HCT116 (cell line): ENCODE measurements at regions not wholly inside any gene's neighbourhood (a gene's known extent, or its start where the extent isn't known, plus 50 kb on each side); places are given as distances from the start of the nearest gene placed in this dataset.

ENCODE experiments used
- ATF3 ChIP-seq: IDR thresholded peaks from 2 replicates; pipeline ENCODE4 v1.6.1; 2012
- CTCF ChIP-seq, 3 experiments: fragments of 200-600 bp in 1 of 3; sonication (generic) in 1 of 3; IDR thresholded peaks in 2 of 3; conservative IDR thresholded peaks in 1 of 3; 2 replicates each; pipeline ENCODE4 v1.5.1; 2012 to 2017; ENCODE audit warnings: low read depth in 2 of 3, low read length in 2 of 3, antibody characterized with exemption in 1 of 3, borderline replicate concordance in 1 of 3, control low read depth in 1 of 3, mild to moderate bottlenecking in 1 of 3, mixed read lengths in 1 of 3, mixed run types in 1 of 3, moderate library complexity in 1 of 3; ENCODE audit not compliant: insufficient read depth in 1 of 3
- POLR2AphosphoS5 ChIP-seq: IDR thresholded peaks from 2 replicates; pipeline ENCODE4 v1.6.1; 2011; ENCODE audit warnings: mild to moderate bottlenecking, low read depth, low read length, moderate library complexity
- RAD21 ChIP-seq: IDR thresholded peaks from 2 replicates; pipeline ENCODE4 v1.6.1; 2012; ENCODE audit warnings: low read depth, mild to moderate bottlenecking
- SIN3A ChIP-seq: IDR thresholded peaks from 2 replicates; pipeline ENCODE4 v1.6.1; 2012; ENCODE audit warnings: low read depth

GRCh38 chr5:175275748-175276147 lies 168.2 kb downstream of the DRD1 start:
- TF ChIP-seq CTCF (IDR thresholded peaks at IDR 0.05 in 2 of 3, conservative IDR thresholded peaks at IDR 0.05 in 1 of 3; ENCODE audit: borderline replicate concordance in 1 of 3, insufficient read depth in 1 of 3, low read depth in 2 of 3, low read length in 2 of 3) (no peak), SIN3A (no peak), ATF3 (no peak), RAD21 (no peak), POLR2AphosphoS5 (no peak)
